SK-N-SH treated with all-trans-retinoic acid at 6 μM for 48 hours (cell line): ENCODE measurements at regions not wholly inside any gene's neighbourhood (a gene's known extent, or its start where the extent isn't known, plus 50 kb on each side); places are given as distances from the start of the nearest gene placed in this dataset.

Experiments used
- ARNTL ChIP-seq: fragments of 450-650 bp; formaldehyde crosslinking; IDR thresholded peaks from 2 replicates; pipeline ENCODE4 v1.5.0; 2020; ENCODE audit warnings: low read depth, mild to moderate bottlenecking, moderate library complexity, borderline replicate concordance
- CREB5 ChIP-seq: fragments of 250-450 bp; sonication (Bioruptor Pico); IDR thresholded peaks from 2 replicates; pipeline ENCODE4 v1.5.1; 2020; ENCODE audit warnings: low read depth, mild to moderate bottlenecking, moderate library complexity
- CSDC2 ChIP-seq: fragments of 250-450 bp; sonication (Bioruptor Pico); IDR thresholded peaks from 2 replicates; pipeline ENCODE4 v1.5.0; 2020; ENCODE audit warnings: mild to moderate bottlenecking, moderate library complexity
- CSRNP3 ChIP-seq: fragments of 250-450 bp; sonication (Bioruptor Pico); IDR thresholded peaks from 2 replicates; pipeline ENCODE4 v1.5.1; 2021; ENCODE audit warnings: mild to moderate bottlenecking, moderate library complexity
- ISL1 ChIP-seq: fragments of 250-450 bp; sonication (Bioruptor Pico); IDR thresholded peaks from 2 replicates; pipeline ENCODE4 v2.1.2; 2022; ENCODE audit warnings: mild to moderate bottlenecking, moderate library complexity
- TCF4 ChIP-seq: fragments of 250-450 bp; sonication (Bioruptor Pico); IDR thresholded peaks from 2 replicates; pipeline ENCODE4 v1.8.0; 2021; ENCODE audit warnings: mild to moderate bottlenecking, moderate library complexity, borderline replicate concordance
- ZNF70 ChIP-seq: fragments of 450-650 bp; formaldehyde crosslinking; IDR thresholded peaks from 2 replicates; pipeline ENCODE4 v1.5.0; 2020; ENCODE audit warnings: mild to moderate bottlenecking, moderate library complexity
- ZNF8 ChIP-seq: fragments of 450-650 bp; formaldehyde crosslinking; IDR thresholded peaks from 2 replicates; pipeline ENCODE4 v1.5.0; 2020; ENCODE audit warnings: mild to moderate bottlenecking, moderate library complexity
- TF ChIP-seq, protein P1 (sequence below): fragments of 250-450 bp; sonication (Bioruptor Pico); IDR thresholded peaks from 2 replicates; pipeline ENCODE4 v1.8.0; 2020; ENCODE audit warnings: mild to moderate bottlenecking, moderate library complexity, borderline replicate concordance

GRCh38 chr2:226467633-226468032 is 332.0 kb downstream of the IRS1 start:
- TF ChIP-seq ZNF70 (CRISPR knock-in tag) (no peak), ISL1 (CRISPR knock-in tag) (no peak), CSRNP3 (CRISPR knock-in tag) (no peak), ARNTL (no peak), CSDC2 (CRISPR knock-in tag) (no peak), CREB5 (CRISPR knock-in tag) (no peak), TCF4 (CRISPR knock-in tag) (no peak), ZNF8 (CRISPR knock-in tag) (no peak)
- TF ChIP-seq, protein P1, sequence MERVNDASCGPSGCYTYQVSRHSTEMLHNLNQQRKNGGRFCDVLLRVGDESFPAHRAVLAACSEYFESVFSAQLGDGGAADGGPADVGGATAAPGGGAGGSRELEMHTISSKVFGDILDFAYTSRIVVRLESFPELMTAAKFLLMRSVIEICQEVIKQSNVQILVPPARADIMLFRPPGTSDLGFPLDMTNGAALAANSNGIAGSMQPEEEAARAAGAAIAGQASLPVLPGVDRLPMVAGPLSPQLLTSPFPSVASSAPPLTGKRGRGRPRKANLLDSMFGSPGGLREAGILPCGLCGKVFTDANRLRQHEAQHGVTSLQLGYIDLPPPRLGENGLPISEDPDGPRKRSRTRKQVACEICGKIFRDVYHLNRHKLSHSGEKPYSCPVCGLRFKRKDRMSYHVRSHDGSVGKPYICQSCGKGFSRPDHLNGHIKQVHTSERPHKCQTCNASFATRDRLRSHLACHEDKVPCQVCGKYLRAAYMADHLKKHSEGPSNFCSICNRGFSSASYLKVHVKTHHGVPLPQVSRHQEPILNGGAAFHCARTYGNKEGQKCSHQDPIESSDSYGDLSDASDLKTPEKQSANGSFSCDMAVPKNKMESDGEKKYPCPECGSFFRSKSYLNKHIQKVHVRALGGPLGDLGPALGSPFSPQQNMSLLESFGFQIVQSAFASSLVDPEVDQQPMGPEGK (CRISPR knock-in tag) = no peak
